IPS-NIHi11 (cell line): ENCODE measurements at regions not wholly inside any gene's neighbourhood (a gene's known extent, or its start where the extent isn't known, plus 50 kb on each side); places are given as distances from the start of the nearest gene placed in this dataset.
"Not testable (repeated sequence)": the region's sequence is repeated elsewhere in the genome, so short reads cannot be mapped to it uniquely, and the experiment has no call there.

ENCODE experiments used
- DNase-seq: peaks from one replicate; pipeline ENCODE4 v3.0.0; 2012; ENCODE audit warnings: mixed read lengths, low spot score

DNA sequence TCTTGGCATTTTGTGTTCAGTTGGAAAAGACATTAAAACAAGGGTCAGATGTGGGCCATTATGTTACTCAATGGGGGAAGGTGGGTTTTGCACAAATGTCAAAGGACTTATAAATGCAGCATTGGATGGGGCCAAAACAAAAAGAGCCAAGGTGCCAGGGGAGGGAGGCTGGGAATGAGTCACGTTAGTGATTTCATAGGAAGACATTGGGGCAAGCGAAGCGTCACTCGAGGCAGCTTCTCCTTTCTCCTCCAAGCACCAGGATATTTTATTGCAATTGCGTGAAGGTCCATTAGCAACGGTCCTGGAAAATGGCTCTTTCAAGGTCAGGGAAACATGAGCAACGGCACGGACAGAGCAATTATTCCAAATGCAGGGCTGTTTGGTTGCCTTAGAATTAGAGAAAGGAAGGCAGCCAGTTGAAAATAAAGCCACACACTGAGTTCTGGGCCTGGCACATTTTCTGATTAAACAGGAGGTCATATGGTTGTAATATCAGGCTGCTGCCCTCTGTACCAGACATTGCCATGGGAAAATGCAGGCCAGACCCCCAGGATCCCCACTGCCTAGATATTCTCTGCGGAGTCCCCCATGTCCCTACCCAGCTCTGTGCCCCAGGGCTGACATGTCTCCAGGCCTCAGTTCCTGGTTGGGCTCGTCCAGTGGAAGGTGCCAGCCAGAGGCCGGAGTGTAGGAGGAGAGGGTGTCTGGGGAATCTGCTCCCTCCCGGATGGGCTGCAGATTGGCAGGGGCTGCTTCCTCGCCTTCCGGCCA lies 63.3 kb upstream of the NANOS1 start:
- DNase-seq = no peak

DNA sequence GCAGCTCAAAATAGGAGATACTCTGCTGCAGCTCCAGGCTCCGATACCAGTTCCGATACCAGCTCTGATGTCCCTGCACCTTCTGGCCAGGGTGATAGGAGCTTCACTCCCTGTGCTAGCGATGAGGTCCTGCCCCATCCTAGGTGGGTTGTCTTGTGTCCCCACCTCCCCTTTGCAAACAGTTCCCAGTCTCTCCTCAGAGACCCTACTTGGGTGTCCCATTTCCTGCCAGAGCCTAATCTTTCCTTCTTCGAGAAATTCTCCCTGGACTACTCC lies 62.7 kb upstream of the NANOS1 start:
- DNase-seq = no peak

DNA sequence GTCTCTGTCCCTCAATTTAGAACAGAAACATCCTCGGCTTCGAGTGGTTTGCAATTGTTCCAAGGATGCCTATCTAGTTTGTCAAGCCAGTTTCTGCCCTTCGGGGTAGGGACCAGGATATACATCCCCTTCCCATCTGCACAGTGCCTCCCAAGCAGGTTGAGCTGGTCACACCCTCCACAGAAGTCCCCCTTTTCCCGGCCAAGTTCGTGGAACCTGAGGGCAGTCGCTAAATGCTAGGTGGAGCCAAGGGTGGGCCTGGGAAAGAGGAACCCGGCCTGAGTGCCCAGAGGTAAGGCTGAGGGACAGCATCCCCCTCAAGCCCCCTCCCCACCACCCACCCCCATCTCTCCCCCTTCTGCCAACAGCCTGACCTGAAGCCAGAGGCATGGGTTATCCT lies 62.4 kb upstream of the NANOS1 start:
- DNase-seq = no peak

DNA sequence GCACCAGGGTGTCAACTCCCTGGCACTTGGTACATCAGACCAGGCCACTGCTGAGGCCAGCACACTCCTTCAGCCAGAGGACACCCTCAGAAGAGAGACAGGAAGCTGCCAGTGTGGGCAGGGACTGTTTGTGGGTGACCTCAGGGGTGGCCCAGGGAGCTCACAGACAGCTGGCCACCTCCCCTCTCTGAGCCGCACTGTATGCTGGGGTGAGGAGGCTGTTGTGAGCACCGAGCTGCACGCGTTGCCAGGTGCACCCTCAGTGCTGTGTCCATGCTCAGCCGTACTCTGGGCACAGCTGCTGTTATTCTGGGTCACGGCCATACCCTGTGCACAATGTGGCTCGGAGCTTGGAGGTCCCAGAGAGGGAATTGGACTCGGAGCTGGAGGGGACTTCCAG lies 61.5 kb upstream of the NANOS1 start:
- DNase-seq = no peak

DNA sequence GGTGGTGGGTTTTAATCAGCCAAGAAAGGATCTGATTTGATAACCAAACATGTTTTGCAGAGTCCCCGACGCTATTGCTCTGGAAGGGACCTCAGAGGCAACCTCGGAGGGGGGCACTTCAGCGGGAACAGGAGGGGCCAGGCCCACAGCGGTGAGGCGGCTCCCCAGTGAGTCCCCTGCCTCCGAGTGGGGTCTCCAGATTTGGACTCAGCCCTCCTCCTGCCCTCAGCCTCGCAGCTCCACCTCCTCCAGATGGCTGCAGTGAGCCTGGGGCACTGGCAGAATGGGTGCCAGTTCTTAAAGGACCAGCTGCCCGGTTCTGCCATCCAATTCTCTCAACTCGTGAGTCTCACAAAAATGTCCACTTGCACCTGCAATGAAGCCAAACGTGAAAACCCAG lies 61.0 kb upstream of the NANOS1 start:
- DNase-seq = no peak

DNA sequence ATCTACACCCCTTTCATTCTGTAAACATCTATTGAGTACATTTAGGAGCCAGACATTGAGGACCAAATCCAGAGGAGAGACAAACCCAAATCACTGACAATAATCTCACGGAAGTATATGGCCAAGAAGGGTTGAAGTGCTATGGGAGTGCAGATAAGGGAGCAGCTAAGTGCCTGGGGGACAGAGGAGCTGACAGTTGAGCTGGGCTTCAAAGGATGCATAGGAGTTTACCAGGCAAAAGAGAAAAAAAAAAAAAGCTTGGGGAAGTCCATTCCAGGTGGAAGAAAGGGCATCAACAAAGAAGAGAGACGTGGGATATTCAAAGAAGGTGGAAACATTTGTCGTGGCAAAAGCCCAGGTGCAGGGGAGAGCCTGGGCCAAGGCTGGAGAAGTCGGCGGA lies 60.5 kb upstream of the NANOS1 start:
- no peak for DNase-seq

DNA sequence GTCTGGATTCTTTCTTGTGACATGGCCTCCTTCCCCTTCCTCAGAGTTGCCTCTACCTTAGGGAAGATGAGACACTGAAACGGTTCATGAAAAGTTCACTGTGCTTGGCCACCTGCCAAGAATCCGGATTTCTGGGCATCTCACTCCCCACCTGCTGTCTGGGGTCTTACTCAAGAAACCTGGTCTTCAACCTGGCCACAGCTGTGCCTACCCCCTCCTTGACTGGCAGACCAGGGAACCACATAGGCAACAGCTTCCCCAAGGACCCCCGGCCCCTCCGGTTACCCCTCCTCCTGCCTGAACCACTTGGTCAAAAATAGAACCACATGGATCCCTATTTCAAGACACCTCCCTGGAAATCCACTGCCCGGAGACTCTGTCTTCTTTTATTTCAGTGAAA lies 58.7 kb upstream of the NANOS1 start:
- DNase-seq = no peak

DNA sequence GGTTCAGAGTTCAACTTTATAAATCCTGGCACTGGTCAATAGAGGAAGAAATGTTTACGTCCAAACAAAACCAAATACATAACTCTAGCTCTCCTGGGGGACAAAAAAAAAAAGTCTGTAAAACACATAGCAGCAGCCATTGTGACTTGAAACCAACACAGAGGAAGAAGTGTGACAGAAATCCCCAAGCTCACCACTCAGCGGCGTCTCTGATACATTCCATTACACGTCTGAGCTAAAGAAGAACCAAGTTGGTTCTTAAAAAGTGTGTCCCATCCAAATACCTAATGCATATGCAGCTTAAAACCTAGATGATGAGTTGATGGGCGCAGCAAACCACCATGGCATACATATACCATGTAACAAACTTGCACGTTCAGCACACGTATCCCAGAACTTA lies 58.3 kb upstream of the NANOS1 start:
- no peak for DNase-seq

DNA sequence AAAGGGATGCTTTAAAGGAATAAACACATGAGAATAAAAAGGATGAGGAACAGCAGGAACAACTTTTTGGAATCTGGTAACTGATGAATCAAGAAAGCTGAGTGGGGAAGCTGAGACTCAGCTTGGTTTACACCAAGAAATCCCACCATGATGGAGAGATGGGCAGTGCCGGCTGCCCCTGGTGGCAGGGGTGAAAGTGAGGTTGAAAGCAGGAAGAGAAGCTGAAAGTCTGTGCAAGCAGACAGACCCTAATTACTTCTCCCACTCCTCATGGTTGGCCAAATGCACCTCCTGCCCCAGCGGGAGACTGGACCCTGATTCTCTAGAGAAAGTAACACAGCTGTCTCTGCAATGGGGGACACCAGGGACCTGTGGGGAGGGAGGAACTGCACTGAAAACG lies 57.6 kb upstream of the NANOS1 start:
- no peak for DNase-seq

DNA sequence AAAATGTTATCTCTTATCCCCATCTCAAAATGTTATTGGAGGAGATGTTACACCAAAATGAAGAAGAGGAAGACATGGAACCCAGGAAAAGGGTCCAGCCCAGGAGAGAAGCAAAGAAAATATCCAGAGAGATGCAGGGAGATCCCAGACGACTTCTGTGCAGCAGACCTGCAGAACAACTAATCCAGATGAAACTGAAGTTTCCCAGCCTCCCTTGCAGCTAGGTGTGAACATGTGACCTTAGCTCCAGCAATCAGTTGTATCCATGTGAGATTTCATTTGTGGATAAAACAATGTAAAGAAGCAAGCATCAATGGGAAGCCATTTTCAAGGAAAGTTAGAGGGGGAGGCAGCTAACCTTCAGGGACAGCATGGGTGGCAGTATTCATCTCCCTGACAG lies 55.8 kb upstream of the NANOS1 start:
- no peak for DNase-seq

DNA sequence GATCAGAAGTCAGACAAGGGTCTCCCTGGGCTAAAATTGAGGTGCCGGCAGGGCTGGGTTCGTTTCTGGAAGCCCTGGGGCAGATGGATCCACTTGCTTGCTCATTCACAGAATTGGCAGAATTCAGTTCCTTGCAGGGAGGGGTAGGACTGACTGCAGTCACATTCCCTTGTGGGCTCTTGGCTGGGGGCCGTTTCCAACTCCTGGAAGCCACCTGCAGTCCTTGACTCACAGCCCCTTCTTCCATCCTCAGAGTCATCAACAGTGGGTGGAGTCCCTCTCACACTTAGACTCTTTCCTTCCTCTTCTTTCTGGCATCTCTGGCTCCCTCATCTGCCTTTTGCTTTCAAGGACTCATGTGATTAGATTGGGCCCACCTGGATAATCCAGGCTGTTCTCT lies 54.6 kb upstream of the NANOS1 start:
- DNase-seq = no peak

DNA sequence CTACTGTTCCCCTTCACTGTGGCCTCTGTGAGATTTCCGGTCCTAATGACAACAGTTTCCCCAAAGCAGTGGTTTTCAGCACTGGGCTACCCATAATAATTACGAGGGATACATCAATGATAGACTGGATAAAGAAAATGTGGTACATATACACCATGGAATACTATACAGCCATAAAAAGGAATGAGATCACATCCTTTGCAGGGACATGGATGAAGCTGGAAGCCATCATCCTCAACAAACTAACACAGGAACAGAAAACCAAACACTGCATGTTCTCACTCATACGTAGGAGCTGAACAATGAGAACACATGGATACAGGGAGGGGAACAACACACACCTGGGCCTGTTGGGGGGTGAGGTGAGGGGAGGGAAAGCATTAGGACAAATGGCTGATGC lies 53.3 kb upstream of the NANOS1 start:
- DNase-seq = not testable (repeated sequence)

DNA sequence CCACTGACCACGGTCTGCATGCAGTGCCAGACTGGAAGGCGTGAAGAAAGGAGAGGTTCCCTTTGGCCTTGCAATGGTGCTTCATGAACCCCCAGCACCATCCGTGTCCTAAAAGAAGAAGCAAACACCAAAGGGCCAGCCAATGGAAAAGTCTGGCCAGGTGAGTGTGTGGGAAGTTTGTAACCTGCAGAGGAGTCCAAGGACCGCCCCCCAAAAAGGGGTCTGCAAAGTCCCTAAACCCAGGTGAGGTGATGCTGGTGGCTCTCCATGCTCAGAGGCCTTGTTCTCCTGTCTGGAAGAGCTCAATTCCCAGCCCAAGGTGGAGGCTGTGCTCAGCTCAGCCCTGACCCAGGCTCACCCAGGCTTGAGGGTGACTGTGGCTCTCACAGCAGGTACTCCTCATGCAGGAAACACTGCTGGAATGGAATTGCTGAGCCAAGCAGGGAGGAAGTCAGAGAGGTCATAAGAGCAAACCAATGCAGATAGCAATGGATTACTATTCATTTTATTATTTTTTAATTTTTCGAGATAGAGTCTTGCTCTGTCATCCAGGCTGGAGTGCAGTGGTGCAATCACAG lies 52.4 kb upstream of the NANOS1 start:
- no peak for DNase-seq

DNA sequence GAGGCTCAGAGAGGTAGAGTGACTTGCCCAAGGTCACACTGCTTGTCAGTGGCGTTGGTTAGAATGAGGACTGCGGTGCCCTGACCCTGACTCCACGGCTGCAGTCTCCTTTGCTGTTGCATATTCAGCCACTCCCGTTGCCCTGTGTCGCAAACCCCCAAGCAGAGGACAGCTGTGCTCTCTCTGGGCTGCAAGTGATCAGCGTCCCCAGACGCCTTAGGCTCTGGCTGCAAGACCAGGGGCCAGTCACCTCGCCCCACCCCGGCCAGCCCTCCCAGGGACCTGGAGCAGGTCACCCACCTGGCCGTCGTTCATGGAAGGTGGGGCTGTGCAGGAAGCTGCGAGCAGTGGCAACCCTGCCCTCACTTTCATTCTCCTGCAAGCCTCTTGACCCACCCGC lies 51.7 kb upstream of the NANOS1 start:
- no peak for DNase-seq

DNA sequence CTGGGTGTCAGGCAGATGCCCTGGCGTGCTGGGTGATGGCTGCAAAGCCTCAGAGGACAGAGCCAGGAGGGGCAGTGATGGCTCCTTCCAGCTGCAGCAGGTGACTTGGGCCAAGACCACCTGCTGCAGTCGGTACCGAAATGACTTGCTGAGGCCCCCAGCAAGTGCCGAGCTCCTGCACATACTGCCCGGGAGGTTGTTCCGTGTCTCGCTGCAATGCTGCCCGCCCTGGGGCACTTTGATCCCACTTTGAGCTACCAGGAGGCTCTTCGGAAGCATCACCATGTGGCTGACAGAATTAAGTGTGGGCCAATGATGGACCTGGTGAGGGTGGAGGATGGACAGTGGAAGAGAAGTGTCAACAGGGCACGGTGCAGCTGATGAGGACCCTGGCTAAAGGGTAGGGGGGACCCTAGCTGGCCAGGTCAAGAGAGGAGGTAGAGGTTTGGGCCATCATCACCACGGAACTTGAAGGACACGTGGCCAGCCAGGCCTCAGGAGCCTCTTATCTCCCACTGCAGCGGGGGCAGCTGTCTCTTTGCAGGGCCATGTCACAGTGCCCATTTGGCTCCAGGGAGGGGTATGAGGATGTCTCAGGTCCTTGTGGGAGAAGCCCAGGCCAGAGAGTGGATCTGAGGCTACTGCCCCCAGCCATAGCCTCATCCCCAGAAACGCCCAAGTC lies 51.1 kb upstream of the NANOS1 start:
- no peak for DNase-seq

DNA sequence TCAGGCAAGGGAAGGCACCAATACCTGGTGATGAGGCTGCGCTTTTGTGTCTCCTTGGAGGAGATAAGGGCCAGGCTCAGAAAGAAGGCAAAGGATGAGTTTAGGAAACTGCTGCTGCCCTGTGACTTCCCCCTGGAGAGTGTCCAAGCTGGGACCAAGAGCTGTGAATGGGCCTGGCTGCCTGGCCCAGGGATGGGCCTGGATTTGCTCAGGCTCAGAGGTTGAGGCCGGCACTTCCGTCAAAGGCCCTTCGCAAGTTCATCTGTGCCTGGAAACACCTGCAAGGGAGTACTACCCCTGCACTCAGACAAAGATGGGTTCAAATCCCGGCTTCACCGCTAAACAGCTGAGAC lies 50.5 kb upstream of the NANOS1 start:
- no peak for DNase-seq

DNA sequence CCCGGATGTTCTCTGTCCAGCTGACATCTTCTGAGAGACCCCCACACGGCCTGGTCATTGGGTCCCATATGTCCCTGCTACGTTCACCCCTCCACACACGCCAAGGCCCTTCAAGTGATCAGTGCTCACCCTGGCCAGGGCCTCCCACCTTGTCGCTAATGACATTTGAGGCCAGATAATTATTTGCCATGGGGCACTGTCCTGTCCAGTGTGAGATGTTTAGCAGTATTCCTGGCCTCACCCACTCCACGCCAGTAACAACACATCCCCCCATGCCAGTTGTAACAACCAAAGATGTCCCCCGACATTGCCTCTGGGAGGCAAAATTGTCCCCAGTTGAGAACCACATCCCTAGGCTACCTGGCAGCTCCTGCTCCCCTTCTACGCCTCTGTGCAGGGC lies 49.9 kb upstream of the NANOS1 start:
- DNase-seq = no peak
